ENCODE measurements at regions not wholly inside any gene's neighbourhood (a gene's known extent, or its start where the extent isn't known, plus 50 kb on each side); places are given as distances from the start of the nearest gene placed in this dataset.

DNA sequence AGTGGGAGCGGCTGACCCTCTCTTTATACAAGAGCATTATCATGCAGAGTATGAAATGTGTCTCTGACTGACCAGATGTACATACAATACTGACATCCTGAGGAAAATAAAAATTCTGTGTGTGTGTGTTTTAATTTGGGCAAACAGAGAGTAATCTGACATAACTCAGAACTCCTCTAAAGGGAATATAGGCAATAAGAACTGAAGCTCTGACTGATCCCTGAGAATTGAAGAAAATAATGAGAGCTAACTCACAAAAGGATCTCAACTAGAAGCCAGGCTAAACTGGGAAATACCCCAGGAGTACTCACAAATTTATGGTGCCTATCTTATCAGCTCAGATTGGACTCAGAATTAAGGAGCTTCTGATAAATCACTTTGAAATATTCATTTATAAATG is 539.9 kb downstream of the OLFM4 start:
- Mint-ChIP-seq H3K9me3 (peaks cover 9% of the 10 kb centered on the region), H3K27me3 (no peaks in the 10 kb centered on the region), H3K27ac (no peak overlapping the region), H3K4me1 (no peaks in the 10 kb centered on the region), H3K36me3 (ENCODE audit: low read depth) (no peaks in the 10 kb centered on the region), H3K4me3 (no peak overlapping the region)
- ChIA-PET CTCF (no interaction called here), POLR2A (no interaction called here)
- no peak for DNase-seq

DNA sequence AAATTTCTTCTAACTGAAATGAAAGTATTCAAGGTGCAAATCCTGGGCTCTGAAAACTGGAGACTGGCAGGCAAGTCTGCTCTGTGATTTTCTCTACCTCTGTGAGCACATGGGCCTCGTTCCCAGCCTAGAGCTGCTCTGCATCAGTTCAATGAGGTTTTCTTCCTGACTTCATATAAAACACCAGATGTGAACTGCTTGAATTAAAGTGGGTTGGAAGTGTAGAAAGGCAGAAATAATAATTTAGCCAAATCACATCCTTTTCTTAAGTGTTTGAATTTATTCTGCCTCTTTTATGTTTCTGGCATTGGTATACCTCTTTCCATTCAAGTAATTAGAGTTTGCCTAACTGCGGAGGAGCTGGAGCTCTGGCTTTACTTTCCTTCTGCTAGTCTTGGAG is 540.8 kb downstream of the OLFM4 start:
- no peaks in the 10 kb centered on the region for H3K4me1 Mint-ChIP-seq

DNA sequence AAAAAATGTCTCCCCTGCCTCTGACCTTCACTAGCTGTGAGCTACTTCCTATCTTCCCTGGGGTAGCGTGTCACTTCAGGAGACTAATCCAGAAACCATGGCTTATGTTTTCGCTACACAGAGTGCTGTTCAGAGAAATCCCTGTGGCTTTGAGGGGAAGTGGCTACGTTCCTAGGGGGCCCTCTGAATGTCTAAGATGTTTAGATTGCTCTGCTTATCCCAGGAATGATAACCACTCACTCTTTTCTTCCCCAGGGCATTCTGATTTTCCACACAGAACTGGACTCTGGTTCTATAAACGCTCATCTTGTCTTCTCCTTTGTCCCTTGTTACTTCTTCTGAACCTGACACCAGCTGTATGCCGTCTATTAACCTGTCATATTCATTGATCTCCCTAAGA is 572.5 kb downstream of the OLFM4 start:
- POLR2A ChIA-PET: no interaction called here
- H3K9me3 Mint-ChIP-seq: peaks cover 3% of the 10 kb centered on the region
- CTCF ChIA-PET: no interaction called here

More for the DNA sequence above, 540.8 kb downstream of the OLFM4 start:
- ChIA-PET CTCF (no interaction called here), POLR2A (no interaction called here)
- no peak for DNase-seq
- Mint-ChIP-seq H3K4me3 (no peak overlapping the region), H3K36me3 (ENCODE audit: low read depth) (no peaks in the 10 kb centered on the region), H3K27me3 (no peaks in the 10 kb centered on the region), H3K27ac (no peak overlapping the region), H3K9me3 (peaks cover 7% of the 10 kb centered on the region)

DNA sequence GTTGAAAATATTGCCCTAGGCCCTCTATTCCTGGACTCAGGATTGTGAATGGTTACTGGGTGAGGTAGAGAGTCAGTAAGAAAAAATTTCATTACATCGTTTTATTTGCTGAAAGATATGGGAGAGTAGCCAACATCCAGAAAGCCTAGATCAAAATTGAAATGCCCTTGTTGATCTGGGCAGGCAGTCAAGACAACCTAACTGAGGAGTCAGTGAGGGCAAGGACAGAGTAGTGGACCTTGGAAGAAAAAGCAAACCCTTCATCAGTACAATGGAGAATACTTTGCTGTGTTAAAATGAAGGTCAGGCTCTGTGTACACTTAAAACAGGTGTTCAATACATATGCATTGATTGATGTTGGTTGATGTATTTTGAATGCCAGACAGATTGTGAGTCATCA is 576.7 kb downstream of the OLFM4 start:
- CTCF ChIA-PET: no interaction called here

More for the DNA sequence above, 572.5 kb downstream of the OLFM4 start:
- no peak for DNase-seq
- no peaks in the 10 kb centered on the region for H3K4me1 Mint-ChIP-seq
- no peak overlapping the region for H3K4me3 Mint-ChIP-seq
- no peaks in the 10 kb centered on the region for H3K27me3 Mint-ChIP-seq
- no peaks in the 10 kb centered on the region for H3K36me3 Mint-ChIP-seq (ENCODE audit: low read depth)
- H3K27ac Mint-ChIP-seq: no peak overlapping the region

DNA sequence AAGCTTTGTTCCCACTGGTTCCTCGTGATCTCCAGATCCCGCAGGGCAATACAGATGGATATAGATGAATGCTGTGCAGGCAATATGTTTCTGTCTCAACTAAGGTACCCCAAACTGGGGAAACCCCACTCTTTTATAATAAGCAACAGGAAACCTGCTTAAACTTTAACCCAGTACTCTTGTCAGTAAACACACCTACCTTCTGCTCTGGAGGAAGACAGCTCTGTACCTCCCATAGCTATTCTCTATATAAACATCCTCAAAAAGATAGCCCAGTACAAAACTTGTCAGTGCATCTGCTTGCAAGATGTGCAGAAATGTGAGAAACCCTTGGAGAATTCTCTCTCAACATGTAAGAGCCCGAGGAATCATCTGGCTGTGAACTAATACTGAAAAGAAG is 583.6 kb downstream of the OLFM4 start:
- no peak for DNase-seq
- H3K27me3 Mint-ChIP-seq: no peaks in the 10 kb centered on the region
- ChIA-PET CTCF (no interaction called here), POLR2A (no interaction called here)
- no peak overlapping the region for H3K4me3 Mint-ChIP-seq
- peaks cover 2% of the 10 kb centered on the region for H3K9me3 Mint-ChIP-seq
- H3K36me3 Mint-ChIP-seq (ENCODE audit: low read depth): no peaks in the 10 kb centered on the region
- no peaks in the 10 kb centered on the region for H3K4me1 Mint-ChIP-seq
- H3K27ac Mint-ChIP-seq: no peak overlapping the region

More for the DNA sequence above, 576.7 kb downstream of the OLFM4 start:
- Mint-ChIP-seq H3K36me3 (ENCODE audit: low read depth) (no peaks in the 10 kb centered on the region), H3K4me1 (no peaks in the 10 kb centered on the region), H3K27ac (no peak overlapping the region), H3K9me3 (peaks cover 2% of the 10 kb centered on the region), H3K4me3 (no peak overlapping the region), H3K27me3 (no peaks in the 10 kb centered on the region)
- no peak for DNase-seq
- POLR2A ChIA-PET: no interaction called here

DNA sequence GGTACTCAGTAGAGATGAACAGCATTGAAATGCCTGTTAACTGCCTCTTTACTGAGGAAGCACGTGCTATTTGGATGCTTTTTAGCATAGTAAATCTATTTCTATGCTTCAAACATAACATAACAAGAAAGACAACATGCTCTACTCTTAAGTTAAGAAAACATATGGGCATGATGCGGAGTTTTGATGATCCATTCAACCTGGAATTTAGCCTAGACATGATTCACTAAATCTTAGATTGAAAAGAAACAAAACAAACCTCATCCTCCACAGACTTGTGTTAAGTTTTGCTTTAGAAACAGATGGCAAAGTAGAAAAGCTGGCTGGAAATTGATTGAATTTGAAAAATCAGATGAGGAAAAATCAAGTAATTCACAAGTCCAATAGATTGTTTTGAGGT is 593.8 kb downstream of the OLFM4 start:
- Mint-ChIP-seq H3K36me3 (ENCODE audit: low read depth) (no peaks in the 10 kb centered on the region), H3K27ac (no peak overlapping the region), H3K27me3 (no peaks in the 10 kb centered on the region), H3K4me3 (no peak overlapping the region), H3K9me3 (peaks cover 3% of the 10 kb centered on the region), H3K4me1 (no peaks in the 10 kb centered on the region)
- no peak for DNase-seq
- POLR2A ChIA-PET: no interaction called here
- CTCF ChIA-PET: no interaction called here

DNA sequence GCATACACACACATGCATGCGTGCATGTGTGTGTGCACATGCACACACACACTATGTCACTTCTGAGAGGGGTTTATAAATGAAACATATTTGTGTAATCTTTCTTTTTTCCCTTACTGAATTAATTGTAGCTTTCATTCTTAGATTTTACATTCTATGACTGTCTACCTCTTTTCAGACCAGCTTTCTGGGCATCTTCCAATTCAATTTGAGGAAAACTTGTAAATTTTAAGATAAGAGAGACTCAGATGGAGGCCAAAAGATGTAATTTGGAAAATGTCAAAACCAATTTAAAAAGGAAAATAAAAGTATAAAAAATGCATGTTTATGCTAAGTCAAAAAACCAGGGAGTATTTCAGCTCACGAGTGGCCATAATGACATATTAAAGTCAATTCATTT is 594.5 kb downstream of the OLFM4 start:
- peaks cover 3% of the 10 kb centered on the region for H3K9me3 Mint-ChIP-seq
- CTCF ChIA-PET: no interaction called here
- no peaks in the 10 kb centered on the region for H3K27me3 Mint-ChIP-seq
- H3K36me3 Mint-ChIP-seq (ENCODE audit: low read depth): no peaks in the 10 kb centered on the region
- POLR2A ChIA-PET: no interaction called here
- no peaks in the 10 kb centered on the region for H3K4me1 Mint-ChIP-seq
- no peak for DNase-seq
- no peak overlapping the region for H3K4me3 Mint-ChIP-seq
- no peak overlapping the region for H3K27ac Mint-ChIP-seq

DNA sequence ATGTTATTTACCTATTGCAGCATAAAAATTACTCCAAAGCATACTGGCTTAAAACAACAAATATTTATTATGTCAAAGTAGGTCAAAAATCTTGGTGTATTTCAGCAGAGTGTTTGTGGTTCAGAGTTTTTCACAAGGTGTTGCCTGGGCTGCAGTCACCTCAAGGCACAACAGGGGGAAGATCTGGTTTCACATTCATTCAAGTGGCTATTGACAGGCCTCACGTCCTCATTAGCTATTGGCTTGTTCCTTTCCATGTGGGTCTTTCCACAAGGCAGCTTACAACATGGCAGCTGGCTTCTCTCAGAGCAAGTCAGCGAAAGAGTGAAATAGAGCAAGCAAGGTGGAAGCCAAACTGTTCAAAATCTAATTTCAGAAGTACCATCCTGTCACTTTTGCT is 602.9 kb downstream of the OLFM4 start:
- Mint-ChIP-seq H3K4me3 (no peak overlapping the region), H3K9me3 (no peaks in the 10 kb centered on the region), H3K27ac (no peak overlapping the region), H3K4me1 (no peaks in the 10 kb centered on the region), H3K27me3 (no peaks in the 10 kb centered on the region), H3K36me3 (ENCODE audit: low read depth) (no peaks in the 10 kb centered on the region)
- ChIA-PET POLR2A (no interaction called here), CTCF (no interaction called here)
- no peak for DNase-seq

DNA sequence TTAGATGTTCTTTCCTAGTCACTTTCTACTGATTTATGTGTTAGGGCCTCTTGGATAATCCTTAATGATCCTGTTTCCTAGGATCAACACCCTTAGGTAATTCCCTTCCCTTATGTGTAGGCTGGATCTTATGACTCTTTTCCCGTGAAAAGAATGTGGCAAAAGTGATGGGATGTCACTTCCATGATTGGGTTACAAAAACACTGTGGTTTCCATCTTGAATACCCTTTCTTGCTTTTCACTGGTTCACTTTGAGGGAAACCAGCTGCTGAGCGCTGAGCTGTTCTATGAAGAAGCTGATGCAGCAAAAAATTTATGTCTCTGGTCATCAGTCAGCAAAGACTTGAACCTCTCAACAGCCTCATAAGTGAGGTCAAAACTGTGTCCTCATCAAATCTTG is 609.4 kb downstream of the OLFM4 start:
- POLR2A ChIA-PET: no interaction called here
- H3K4me3 Mint-ChIP-seq: no peak overlapping the region
- no peaks in the 10 kb centered on the region for H3K36me3 Mint-ChIP-seq (ENCODE audit: low read depth)
- H3K9me3 Mint-ChIP-seq: peaks cover 3% of the 10 kb centered on the region
- CTCF ChIA-PET: no interaction called here
- no peaks in the 10 kb centered on the region for H3K27me3 Mint-ChIP-seq
- H3K27ac Mint-ChIP-seq: no peak overlapping the region
- DNase-seq: no peak
- no peaks in the 10 kb centered on the region for H3K4me1 Mint-ChIP-seq

DNA sequence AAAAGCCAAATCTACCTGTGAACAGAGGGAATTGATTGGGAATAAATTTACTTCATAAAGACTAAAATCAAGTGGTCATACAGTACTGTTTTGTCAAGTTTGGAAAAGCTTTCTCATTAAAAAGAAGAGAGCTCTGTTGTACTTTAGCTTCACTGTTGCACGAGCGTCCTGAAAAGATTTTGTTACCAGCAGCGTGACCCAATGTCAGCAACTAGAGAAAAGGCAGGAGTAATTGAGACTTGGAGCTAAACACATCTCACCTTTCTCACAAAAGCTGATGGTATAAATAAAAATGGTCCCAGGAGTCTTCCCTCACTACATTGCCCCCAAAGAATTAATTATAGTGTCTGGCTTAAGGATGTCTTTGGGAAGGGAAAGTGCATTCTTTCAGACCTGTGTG is 613.7 kb downstream of the OLFM4 start:
- Mint-ChIP-seq H3K27me3 (no peaks in the 10 kb centered on the region), H3K9me3 (peaks cover 3% of the 10 kb centered on the region), H3K27ac (no peak overlapping the region), H3K4me1 (no peaks in the 10 kb centered on the region), H3K4me3 (no peak overlapping the region), H3K36me3 (ENCODE audit: low read depth) (no peaks in the 10 kb centered on the region)
- ChIA-PET POLR2A (no interaction called here), CTCF (no interaction called here)
- no peak for DNase-seq

DNA sequence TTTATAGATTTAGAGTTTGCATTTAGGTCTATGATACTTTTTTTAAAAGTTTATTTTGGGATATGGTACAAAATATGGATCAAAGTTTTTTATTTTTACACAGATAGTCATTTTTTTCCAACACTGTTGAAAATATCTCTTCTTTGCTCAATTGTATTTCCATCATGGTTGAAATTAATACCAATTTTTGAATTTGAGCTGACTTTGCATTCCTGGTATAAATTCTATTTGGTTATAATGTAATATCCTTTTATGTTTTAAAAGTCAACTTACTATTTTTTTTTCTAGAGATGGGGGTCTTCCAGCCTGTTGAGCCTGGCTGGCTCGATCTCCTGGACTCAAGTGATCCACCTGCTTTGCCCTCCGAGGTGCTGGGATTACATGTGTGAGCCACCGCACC is 620.1 kb downstream of the OLFM4 start:
- DNase-seq: no peak
- Mint-ChIP-seq H3K4me1 (no peaks in the 10 kb centered on the region), H3K27me3 (no peaks in the 10 kb centered on the region), H3K9me3 (no peaks in the 10 kb centered on the region), H3K27ac (no peak overlapping the region), H3K4me3 (no peak overlapping the region), H3K36me3 (ENCODE audit: low read depth) (no peaks in the 10 kb centered on the region)
- POLR2A ChIA-PET: no interaction called here
- CTCF ChIA-PET: no interaction called here

DNA sequence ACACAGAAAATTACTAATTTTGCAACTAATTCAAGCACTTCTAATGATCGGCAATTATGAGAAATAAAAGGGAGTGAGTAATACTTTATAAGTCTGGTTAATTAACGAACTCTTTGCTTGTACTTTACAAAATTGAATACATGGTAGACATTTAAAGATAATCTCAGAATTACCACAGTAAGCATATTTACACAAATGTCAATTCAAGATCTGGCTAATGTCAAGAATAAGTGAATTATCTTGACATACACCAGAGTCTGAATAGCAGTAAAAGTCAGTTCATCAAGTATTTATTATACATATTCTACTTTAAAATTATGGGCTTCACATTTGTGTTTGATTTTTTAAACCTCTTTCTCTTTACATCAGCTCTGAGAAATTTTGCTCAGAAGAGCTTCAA is 643.4 kb downstream of the OLFM4 start:
- H3K27ac Mint-ChIP-seq: no peak overlapping the region
- CTCF ChIA-PET: no interaction called here
- H3K36me3 Mint-ChIP-seq (ENCODE audit: low read depth): no peaks in the 10 kb centered on the region
- no peaks in the 10 kb centered on the region for H3K27me3 Mint-ChIP-seq
- H3K9me3 Mint-ChIP-seq: no peaks in the 10 kb centered on the region
- H3K4me3 Mint-ChIP-seq: no peak overlapping the region
- POLR2A ChIA-PET: no interaction called here
- no peaks in the 10 kb centered on the region for H3K4me1 Mint-ChIP-seq
- no peak for DNase-seq

DNA sequence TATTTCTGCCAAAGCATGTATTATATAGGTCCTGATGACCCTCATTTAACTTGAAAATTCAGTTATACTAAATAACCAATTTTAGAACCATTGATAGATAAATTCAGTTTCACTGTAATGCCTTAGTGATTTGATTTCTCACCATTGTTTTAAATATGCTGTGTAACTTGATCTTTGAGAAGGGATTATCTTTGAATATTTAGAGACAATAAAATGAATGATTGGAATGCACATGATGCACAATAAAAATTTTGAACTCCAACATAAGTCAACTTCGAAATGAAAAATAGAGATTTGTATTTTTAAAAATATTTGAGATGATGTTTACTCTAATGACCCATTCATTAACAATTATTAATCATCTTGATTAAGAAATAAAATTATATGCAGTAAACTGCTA is 654.5 kb downstream of the OLFM4 start:
- DNase-seq: no peak
- Mint-ChIP-seq H3K27me3 (no peaks in the 10 kb centered on the region), H3K27ac (no peak overlapping the region), H3K36me3 (ENCODE audit: low read depth) (no peaks in the 10 kb centered on the region), H3K4me3 (no peak overlapping the region), H3K4me1 (no peaks in the 10 kb centered on the region), H3K9me3 (peaks cover 16% of the 10 kb centered on the region)
- ChIA-PET CTCF (no interaction called here), POLR2A (no interaction called here)

DNA sequence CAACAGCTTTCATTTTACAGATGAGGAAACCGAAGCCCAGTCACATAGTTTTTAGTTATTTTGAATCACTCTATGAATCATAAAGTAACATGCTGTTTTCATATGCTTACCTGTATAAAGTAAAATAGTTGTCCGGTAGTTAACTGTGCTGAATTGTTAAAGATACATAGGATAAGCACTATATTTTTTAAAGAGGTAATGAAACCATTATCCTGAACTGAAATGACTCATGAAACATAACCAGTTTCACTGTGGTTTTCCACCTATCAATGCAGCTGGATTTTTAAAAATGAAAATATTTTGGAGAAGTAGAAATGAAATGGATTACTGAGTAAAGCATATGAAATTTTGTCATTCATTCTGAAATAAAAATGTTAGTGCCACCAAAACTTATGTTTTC is 655.0 kb downstream of the OLFM4 start:
- Mint-ChIP-seq H3K4me1 (no peaks in the 10 kb centered on the region), H3K27ac (no peak overlapping the region)
- CTCF ChIA-PET: no interaction called here

DNA sequence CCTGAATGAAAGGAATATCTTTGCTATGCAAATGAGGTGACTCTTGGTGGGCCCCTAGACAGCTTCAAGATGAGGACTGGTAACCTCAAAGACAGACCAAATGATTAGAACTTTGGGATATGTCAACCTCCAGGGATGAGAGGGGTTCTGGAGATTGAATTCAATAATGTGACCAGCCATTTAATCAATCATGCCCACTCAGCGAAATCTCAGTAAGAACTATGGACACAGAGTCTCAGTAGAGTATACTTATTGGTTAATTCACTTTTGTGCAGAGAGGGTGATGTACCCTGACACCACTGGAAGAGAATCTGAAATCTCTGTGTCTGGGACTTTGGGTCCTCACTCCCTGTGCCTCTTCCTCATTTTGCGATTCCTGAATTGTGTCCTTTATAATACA is 662.8 kb downstream of the OLFM4 start:
- Mint-ChIP-seq H3K9me3 (peaks cover 19% of the 10 kb centered on the region), H3K4me1 (no peaks in the 10 kb centered on the region), H3K4me3 (no peak overlapping the region), H3K27me3 (no peaks in the 10 kb centered on the region), H3K36me3 (ENCODE audit: low read depth) (no peaks in the 10 kb centered on the region), H3K27ac (no peak overlapping the region)
- DNase-seq: no peak
- ChIA-PET CTCF (no interaction called here), POLR2A (no interaction called here)

More for the DNA sequence above, 655.0 kb downstream of the OLFM4 start:
- DNase-seq: no peak
- Mint-ChIP-seq H3K36me3 (ENCODE audit: low read depth) (no peaks in the 10 kb centered on the region), H3K9me3 (peaks cover 21% of the 10 kb centered on the region), H3K4me3 (no peak overlapping the region), H3K27me3 (no peaks in the 10 kb centered on the region)
- POLR2A ChIA-PET: no interaction called here

Measured in activated CD4-positive, alpha-beta T cell treated with anti-CD3 and anti-CD28 coated beads, Interleukin-2, amount 10 ng/mL, durations not matched to agents 7 days and 5 days (primary cell).